Renal pelvis (tissue), 1 donor: ENCODE measurements at regions not wholly inside any gene's neighbourhood (a gene's known extent, or its start where the extent isn't known, plus 50 kb on each side); places are given as distances from the start of the nearest gene placed in this dataset.
A peak's percentile ranks its signal among the peaks of the same experiment; 100 is the strongest.

ENCODE experiments used
- DNase-seq: peaks from one replicate; pipeline ENCODE4 v3.0.0-alpha.2; 2013

DNA sequence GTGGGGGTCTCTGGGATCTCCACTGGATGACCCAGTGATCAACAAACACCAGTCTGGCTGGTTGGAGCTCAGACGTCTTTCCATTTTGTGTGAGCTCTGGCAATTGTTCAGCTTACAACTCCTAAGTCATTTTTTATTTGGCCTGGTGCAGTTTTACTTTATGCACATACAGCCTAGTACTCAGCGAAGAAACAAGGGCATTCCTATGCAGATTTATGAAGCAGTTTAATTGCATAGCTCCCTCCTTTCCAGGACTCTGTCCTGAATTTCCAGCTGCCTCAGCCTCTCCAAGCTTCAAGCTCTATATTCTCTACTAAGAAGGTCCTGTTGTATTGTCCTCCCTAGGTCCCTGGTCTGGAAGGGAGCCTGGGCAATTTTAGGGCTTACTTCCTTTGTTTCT lies 145.6 kb upstream of the GALNT17 start:
- DNase-seq: peak; percentile 10

GRCh38 chr7:70994176-70994575 lies 137.8 kb upstream of the GALNT17 start:
- no peak for DNase-seq

GRCh38 chr7:70997261-70997660 lies 134.7 kb upstream of the GALNT17 start:
- no peak for DNase-seq

DNA sequence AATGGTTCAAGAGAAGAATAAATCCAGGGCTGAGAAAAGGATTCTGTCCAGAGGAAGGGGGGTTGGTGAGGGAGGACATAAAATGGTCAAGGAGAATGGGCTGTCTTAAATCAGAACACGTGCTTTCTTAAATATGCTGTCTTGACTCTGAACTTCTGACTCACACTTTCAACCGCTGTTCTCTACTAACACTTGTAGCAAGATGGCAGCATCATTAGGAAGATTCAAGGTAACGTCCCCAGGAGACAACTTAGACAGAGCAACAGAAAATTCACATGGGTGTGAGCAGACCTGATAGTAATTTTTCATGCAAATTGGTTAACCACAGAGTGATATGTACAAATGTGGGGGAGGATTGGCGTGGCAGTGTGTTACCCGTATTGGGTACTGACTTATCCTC lies 126.8 kb upstream of the GALNT17 start:
- DNase-seq: no peak

- DNase-seq: no peak
Observed at GRCh38 chr7:71009636-71010035, 122.3 kb upstream of the GALNT17 start.

GRCh38 chr7:71015252-71015900 lies 116.6 kb upstream of the GALNT17 start:
- DNase-seq: no peak

GRCh38 chr7:71016401-71016800 lies 115.5 kb upstream of the GALNT17 start:
- DNase-seq: no peak

DNA sequence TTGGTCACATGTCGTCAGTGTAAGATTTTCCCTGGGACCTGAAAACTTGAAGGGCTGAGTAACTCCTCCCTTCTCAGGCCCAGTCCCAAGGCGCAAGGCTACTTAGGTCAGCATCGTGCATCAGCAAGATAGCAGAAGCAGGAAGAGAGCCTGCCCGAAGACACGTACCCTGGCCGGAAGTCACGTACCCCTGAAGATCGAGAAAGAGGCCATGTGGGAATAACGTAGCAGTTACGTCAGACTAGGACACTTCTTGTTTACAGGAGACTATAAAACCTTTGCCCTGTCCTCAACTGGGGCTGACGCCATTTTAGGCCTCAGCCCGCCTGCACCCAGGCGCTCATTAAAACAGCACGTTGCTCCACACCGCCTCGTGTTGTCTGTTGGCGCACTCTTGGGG lies 114.3 kb upstream of the GALNT17 start:
- DNase-seq: no peak

- peak; percentile 29 for DNase-seq
Observed at GRCh38 chr7:71019706-71020105, 112.2 kb upstream of the GALNT17 start.

DNA sequence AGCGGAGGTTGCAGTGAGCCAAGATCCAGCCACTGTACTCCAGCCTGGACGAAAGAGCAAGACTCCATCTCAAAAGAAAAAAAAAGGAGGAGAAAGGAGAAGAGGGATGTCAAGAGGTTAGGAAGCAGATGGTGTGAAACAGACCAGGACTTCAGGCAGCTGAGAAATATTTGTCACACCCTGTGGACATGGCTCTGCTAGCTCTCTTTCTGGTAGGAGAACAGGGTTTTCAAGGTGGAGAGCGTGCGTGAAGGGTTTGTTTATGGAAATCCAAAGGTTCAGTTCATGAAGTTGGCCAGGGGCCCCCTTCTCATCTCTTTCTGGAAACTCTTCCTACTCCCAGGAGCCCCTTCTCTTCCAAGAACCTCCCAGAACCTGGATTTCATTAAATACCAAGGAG lies 110.8 kb upstream of the GALNT17 start:
- no peak for DNase-seq

DNA sequence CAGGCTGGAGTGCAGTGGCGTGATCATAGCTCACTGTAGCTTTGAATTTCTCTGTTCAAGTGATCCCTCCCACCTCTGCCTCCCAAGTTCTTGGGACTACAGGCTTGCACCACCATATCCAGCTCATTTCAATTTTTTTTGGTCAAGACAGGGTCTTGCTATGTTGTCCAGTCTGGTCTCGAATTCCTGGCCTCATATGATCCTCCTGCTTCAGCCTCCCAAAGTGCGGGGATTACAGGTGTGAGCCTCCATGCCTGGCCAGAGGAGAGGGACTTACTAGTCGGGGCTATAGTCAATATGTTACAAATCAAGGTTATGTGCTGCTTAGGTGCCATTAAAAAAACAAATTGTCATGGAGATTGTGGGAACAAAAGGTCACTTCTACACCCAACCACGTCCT lies 105.3 kb upstream of the GALNT17 start:
- no peak for DNase-seq

GRCh38 chr7:71034243-71034642 lies 97.7 kb upstream of the GALNT17 start:
- no peak for DNase-seq

DNA sequence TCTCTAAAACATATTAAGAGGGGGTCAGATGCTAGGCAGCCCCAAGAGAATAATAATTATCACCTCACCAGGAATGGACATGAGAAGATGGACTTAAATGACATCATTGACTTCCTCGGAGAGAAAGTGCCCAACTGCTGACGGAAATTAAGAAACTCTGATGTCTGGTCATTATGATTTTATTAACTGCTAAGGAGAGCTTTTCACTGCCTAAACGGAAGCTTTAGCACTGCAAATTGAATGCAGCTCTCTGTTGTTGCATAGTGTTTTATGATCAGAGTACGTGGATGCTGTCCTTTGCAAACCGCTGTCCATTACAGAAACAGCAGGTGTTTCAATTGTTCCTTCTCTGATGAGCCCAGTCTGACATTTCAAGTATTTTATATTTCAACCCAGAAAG lies 89.4 kb upstream of the GALNT17 start:
- DNase-seq: no peak

DNA sequence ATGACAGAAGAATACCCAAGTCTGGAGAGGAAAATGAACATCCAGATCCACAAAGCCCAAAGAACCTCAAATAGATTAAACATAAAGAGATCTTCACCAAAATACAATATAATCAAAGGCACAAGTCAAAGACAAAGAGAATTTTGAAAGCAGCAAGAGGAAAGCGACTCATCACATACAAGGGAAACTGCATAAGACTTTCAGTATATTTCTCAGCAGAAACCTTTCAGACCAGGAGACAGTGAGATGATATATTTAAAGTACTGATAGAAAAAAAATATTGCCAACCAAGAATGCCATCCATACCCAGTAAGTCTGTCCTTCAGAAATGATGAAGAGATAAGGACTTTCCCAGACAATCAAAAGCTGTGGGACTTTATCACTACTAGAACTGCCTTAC lies 81.5 kb upstream of the GALNT17 start:
- DNase-seq: no peak

GRCh38 chr7:71055504-71055903 lies 76.4 kb upstream of the GALNT17 start:
- no peak for DNase-seq

DNA sequence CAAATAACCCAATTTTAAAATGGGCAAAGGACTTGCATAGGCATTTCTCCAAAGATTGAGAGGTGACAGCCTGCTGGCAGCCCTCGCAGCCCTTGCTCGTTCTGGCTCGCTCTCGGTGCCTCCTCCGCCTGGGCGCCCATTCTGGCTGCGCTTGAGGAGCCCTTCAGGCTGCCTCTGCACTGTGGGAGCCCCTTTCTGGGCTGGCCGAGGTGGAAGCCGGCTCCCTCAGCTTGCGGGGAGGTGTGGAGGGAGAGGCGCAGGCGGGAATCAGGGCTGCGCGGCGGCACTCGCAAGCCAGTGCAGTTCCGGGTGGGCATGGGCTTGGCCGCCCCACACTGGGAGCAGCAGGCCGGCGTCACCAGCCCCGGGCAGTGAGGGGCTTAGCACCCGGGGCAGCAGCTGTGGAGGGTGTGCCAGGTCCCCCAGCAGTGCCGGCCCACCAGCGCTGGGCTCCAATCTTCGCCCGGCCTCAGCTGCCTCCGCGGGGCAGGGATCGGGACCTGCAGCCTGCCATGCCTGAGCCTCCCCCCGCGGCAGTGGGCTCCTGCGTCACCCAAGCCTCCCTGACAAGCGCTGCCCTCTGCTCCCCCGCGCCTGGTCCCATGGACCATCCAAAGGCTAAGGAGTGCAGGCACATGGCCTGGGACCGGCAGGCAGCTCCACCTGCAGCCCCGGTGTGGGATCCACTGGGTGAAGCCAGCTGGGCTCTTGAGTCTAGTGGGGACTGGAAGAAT lies 54.0 kb upstream of the GALNT17 start:
- DNase-seq: no peak
